Suprapubic skin (tissue), 4 donors: ENCODE measurements at regions not wholly inside any gene's neighbourhood (a gene's known extent, or its start where the extent isn't known, plus 50 kb on each side); places are given as distances from the start of the nearest gene placed in this dataset.

Experiments used
- DNase-seq, 2 donors: peaks; one replicate each; pipeline ENCODE4 v3.0.0-alpha.2; 2019; ENCODE audit warnings: low spot score in 2 of 2
- H3K27ac ChIP-seq: fragments of 200-600 bp; sonication (generic); one replicate; pipeline ENCODE4 v1.5.1; 2019
- H3K27me3 ChIP-seq: fragments of 200-600 bp; sonication (generic); one replicate; pipeline ENCODE4 v1.5.1; 2019
- H3K36me3 ChIP-seq: fragments of 200-600 bp; sonication (generic); one replicate; pipeline ENCODE4 v1.5.1; 2019
- H3K4me1 ChIP-seq: fragments of 200-600 bp; sonication (generic); one replicate; pipeline ENCODE4 v1.5.1; 2019
- H3K4me3 ChIP-seq: fragments of 200-600 bp; sonication (generic); one replicate; pipeline ENCODE4 v1.5.1; 2019; ENCODE audit warnings: mild to moderate bottlenecking
- H3K9me3 ChIP-seq: fragments of 200-600 bp; sonication (generic); one replicate; pipeline ENCODE4 v1.5.1; 2019
- CTCF ChIP-seq, 2 donors: fragments of 200-600 bp in 1 of 2; fragments of 450-650 bp in 1 of 2; sonication (generic) in 1 of 2; IDR thresholded peaks; one replicate each; pipeline ENCODE4 v1.5.1; 2016 to 2019; ENCODE audit warnings: antibody characterized with exemption in 2 of 2, mild to moderate bottlenecking in 1 of 2, moderate library complexity in 1 of 2
- EP300 ChIP-seq: sonication (generic); formaldehyde crosslinking; IDR thresholded peaks from one replicate; pipeline ENCODE4 v1.6.1; 2017; ENCODE audit warnings: antibody characterized with exemption
- POLR2A ChIP-seq, 2 donors: fragments of 450-650 bp; IDR thresholded peaks; one replicate each; pipeline ENCODE4 v1.6.1; 2017; ENCODE audit warnings: antibody characterized with exemption in 2 of 2, mild to moderate bottlenecking in 2 of 2, moderate library complexity in 2 of 2
- POLR2AphosphoS5 ChIP-seq, 3 donors: sonication (generic); formaldehyde crosslinking; IDR thresholded peaks; one replicate each; pipeline ENCODE4 v1.6.1; 2017; ENCODE audit warnings: antibody characterized with exemption in 3 of 3
- WGBS: methylation state at CpG from one replicate; pipeline ENCODE4 v1.1.5; 2018; 5-methylcytosine and 5-hydroxymethylcytosine counted together

- TF ChIP-seq POLR2AphosphoS5 (IDR thresholded peaks at IDR 0.05) (no peak), CTCF (IDR thresholded peaks at IDR 0.05) (no peak)
- Histone ChIP-seq H3K4me1 (no peaks in the 10 kb centered on the region), H3K4me3 (no peak overlapping the region), H3K36me3 (no peaks in the 10 kb centered on the region), H3K27me3 (peaks cover 5% of the 10 kb centered on the region), H3K27ac (no peak overlapping the region), H3K9me3 (no peaks in the 10 kb centered on the region)
- WGBS, result 70% methylated on average over 3 of the region's 7 CpGs
- no peak for DNase-seq
These were observed 74.0 kb upstream of the CST7 start for GRCh38 chr20:24875078-24875477.

GRCh38 chr20:24877652-24878051, 71.4 kb upstream of the CST7 start:
- WGBS, result 90% methylated on average over 1 of the region's 1 CpG
- TF ChIP-seq POLR2AphosphoS5 (IDR thresholded peaks at IDR 0.05), result no peak
- no peak for TF ChIP-seq CTCF (IDR thresholded peaks at IDR 0.05)
- TF ChIP-seq EP300, result no peak
- TF ChIP-seq POLR2A (IDR thresholded peaks at IDR 0.05), result no peak
- Histone ChIP-seq H3K4me1 (no peaks in the 10 kb centered on the region), H3K27ac (no peak overlapping the region), H3K36me3 (no peaks in the 10 kb centered on the region), H3K27me3 (peaks cover 1% of the 10 kb centered on the region), H3K4me3 (no peak overlapping the region), H3K9me3 (no peaks in the 10 kb centered on the region)
- DNase-seq, result no peak

- Histone ChIP-seq H3K36me3 (no peaks in the 10 kb centered on the region), H3K9me3 (no peaks in the 10 kb centered on the region), H3K4me1 (no peaks in the 10 kb centered on the region), H3K27me3 (no peaks in the 10 kb centered on the region), H3K4me3 (no peak overlapping the region), H3K27ac (no peak overlapping the region)
- DNase-seq, result no peak
- WGBS, result 92% methylated on average over 6 of the region's 6 CpGs
- TF ChIP-seq POLR2AphosphoS5 (IDR thresholded peaks at IDR 0.05) (no peak), POLR2A (IDR thresholded peaks at IDR 0.05) (no peak), CTCF (IDR thresholded peaks at IDR 0.05) (no peak), EP300 (no peak)
These were observed 70.4 kb upstream of the CST7 start for GRCh38 chr20:24878657-24879056.

GRCh38 chr20:24879875-24880274, 69.2 kb upstream of the CST7 start:
- 90% methylated on average over 4 of the region's 6 CpGs for WGBS
- TF ChIP-seq POLR2A (IDR thresholded peaks at IDR 0.05) (no peak), POLR2AphosphoS5 (IDR thresholded peaks at IDR 0.05) (no peak), CTCF (IDR thresholded peaks at IDR 0.05) (no peak), EP300 (no peak)
- H3K27me3 ChIP-seq, result no peaks in the 10 kb centered on the region
- no peaks in the 10 kb centered on the region for H3K36me3 ChIP-seq
- H3K4me1 ChIP-seq, result no peaks in the 10 kb centered on the region
- no peak overlapping the region for H3K4me3 ChIP-seq
- no peaks in the 10 kb centered on the region for H3K9me3 ChIP-seq
- no peak overlapping the region for H3K27ac ChIP-seq
- DNase-seq, result no peak

- Histone ChIP-seq H3K4me1 (no peaks in the 10 kb centered on the region), H3K27me3 (no peaks in the 10 kb centered on the region), H3K36me3 (no peaks in the 10 kb centered on the region), H3K27ac (no peak overlapping the region), H3K9me3 (no peaks in the 10 kb centered on the region), H3K4me3 (no peak overlapping the region)
- WGBS, result 69% methylated on average over 3 of the region's 3 CpGs
- no peak for DNase-seq
- no peak for TF ChIP-seq CTCF (IDR thresholded peaks at IDR 0.05)
These were observed 68.7 kb upstream of the CST7 start for GRCh38 chr20:24880356-24880755.
